Glomerular visceral epithelial cell (primary cell): ENCODE measurements at regions not wholly inside any gene's neighbourhood (a gene's known extent, or its start where the extent isn't known, plus 50 kb on each side); places are given as distances from the start of the nearest gene placed in this dataset.

Experiments used
- DNase-seq: peaks from one replicate; pipeline ENCODE4 v3.0.0-alpha.2; 2016; ENCODE audit errors: extremely low spot score

GRCh38 chr9:80648336-80648735 is 1041.0 kb downstream of the TLE1 start:
- DNase-seq, result peak; percentile 62

- DNase-seq, result no peak
Observed at GRCh38 chr9:80646211-80646610, 1043.1 kb downstream of the TLE1 start.

- DNase-seq, result no peak
Observed at GRCh38 chr9:80644044-80644443, 1045.3 kb downstream of the TLE1 start.

GRCh38 chr9:80635065-80635464 is 1054.3 kb downstream of the TLE1 start:
- no peak for DNase-seq

GRCh38 chr9:80632041-80632440 is 1057.3 kb downstream of the TLE1 start:
- no peak for DNase-seq

- no peak for DNase-seq
Observed at GRCh38 chr9:80622508-80622907, 1050.7 kb downstream of the TLE4 start.

GRCh38 chr9:80619356-80619755 is 1047.6 kb downstream of the TLE4 start:
- no peak for DNase-seq

GRCh38 chr9:80615964-80616363 is 1044.2 kb downstream of the TLE4 start:
- no peak for DNase-seq

GRCh38 chr9:80605793-80606192 is 1034.0 kb downstream of the TLE4 start:
- DNase-seq, result no peak

GRCh38 chr9:80605129-80605528 is 1033.4 kb downstream of the TLE4 start:
- peak; percentile 25 for DNase-seq

- DNase-seq, result no peak
Observed at GRCh38 chr9:80602291-80602690, 1030.5 kb downstream of the TLE4 start.

GRCh38 chr9:80596579-80596978 is 1024.8 kb downstream of the TLE4 start:
- no peak for DNase-seq

GRCh38 chr9:80595192-80595591 is 1023.4 kb downstream of the TLE4 start:
- no peak for DNase-seq

GRCh38 chr9:80592413-80592812 is 1020.6 kb downstream of the TLE4 start:
- no peak for DNase-seq

- DNase-seq, result no peak
Observed at GRCh38 chr9:80586786-80587330, 1015.1 kb downstream of the TLE4 start.

- no peak for DNase-seq
Observed at GRCh38 chr9:80571953-80572352, 1000.2 kb downstream of the TLE4 start.

GRCh38 chr9:80569236-80569635 is 997.5 kb downstream of the TLE4 start:
- no peak for DNase-seq

- DNase-seq, result peak; percentile 3
Observed at GRCh38 chr9:80561526-80561925, 989.8 kb downstream of the TLE4 start.

- peak; percentile 2 for DNase-seq
Observed at GRCh38 chr9:80560976-80561375, 989.2 kb downstream of the TLE4 start.

GRCh38 chr9:80557256-80557655 is 985.5 kb downstream of the TLE4 start:
- DNase-seq, result no peak

- DNase-seq, result no peak
Observed at GRCh38 chr9:80556631-80557030, 984.9 kb downstream of the TLE4 start.

- no peak for DNase-seq
Observed at GRCh38 chr9:80555782-80556325, 984.1 kb downstream of the TLE4 start.

- DNase-seq, result no peak
Observed at GRCh38 chr9:80554856-80555255, 983.1 kb downstream of the TLE4 start.

GRCh38 chr9:80554301-80554700 is 982.5 kb downstream of the TLE4 start:
- DNase-seq, result no peak
